ENCODE measurements at regions not wholly inside any gene's neighbourhood (a gene's known extent, or its start where the extent isn't known, plus 50 kb on each side); places are given as distances from the start of the nearest gene placed in this dataset.

DNA sequence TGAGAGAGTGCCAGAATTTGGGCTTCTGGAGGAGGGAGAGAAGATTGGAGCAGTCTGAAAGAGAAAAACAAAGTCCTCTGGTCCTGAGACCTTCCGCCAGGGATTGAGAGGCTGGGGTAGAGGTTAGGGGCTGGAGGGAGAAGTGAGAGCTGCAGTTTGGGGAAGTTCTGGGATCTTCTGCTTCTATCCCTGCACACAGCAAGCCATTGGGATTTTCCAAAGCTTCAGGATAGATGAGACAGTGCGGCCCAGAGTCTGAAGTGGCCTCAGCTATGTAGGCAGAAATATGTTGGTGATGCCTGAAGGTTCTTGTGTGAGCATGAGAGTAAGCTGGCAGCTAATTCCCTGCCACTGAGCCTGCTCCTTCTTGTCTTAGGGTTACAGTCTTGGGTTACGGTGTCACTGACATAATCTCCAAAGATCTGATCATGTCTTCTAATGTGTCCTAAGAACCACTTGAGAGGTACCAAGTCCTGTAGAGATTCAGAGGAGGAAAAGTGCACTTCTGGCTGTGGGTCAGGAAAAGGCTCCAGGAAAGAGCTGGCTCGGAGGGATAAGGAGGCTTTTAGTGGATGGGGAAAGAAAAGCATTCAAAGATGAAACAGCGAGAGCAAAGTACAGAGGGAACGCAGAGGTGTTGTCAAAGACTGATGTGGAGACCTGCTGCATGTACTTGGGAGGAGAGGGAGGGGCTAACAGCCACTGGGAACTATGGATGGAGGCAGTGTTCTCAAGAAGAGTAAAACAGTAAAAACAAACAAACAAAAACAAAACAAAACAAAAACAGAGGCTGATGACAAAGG is 131.1 kb upstream of the MYLIP start:
- H3K36me3 ChIP-seq (ENCODE audit: control insufficient read depth, low read length): no peaks in the 10 kb centered on the region
- no peaks in the 10 kb centered on the region for H3K4me1 ChIP-seq (ENCODE audit: control insufficient read depth, low read length)
- H3K27ac ChIP-seq (ENCODE audit: low read depth, low read length): no peak overlapping the region
- no peak overlapping the region for H3K4me2 ChIP-seq (ENCODE audit: low read length)
- no peaks in the 10 kb centered on the region for H3K9me2 ChIP-seq (replicated peaks; ENCODE audit: control insufficient read depth, low read length)
- no peaks in the 10 kb centered on the region for H3K9me3 ChIP-seq (ENCODE audit: control insufficient read depth, insufficient read depth, low read length)
- H3K4me3 ChIP-seq (ENCODE audit: low read length): no peak overlapping the region
- no peak for TF ChIP-seq EZH2phosphoT487 (IDR thresholded peaks at IDR 0.05; ENCODE audit: borderline replicate concordance, low read length)
- no peak for TF ChIP-seq CTCF (IDR thresholded peaks at IDR 0.05; ENCODE audit: low read depth, low read length, poor library complexity, severe bottlenecking)
- no peaks in the 10 kb centered on the region for H3K79me2 ChIP-seq (ENCODE audit: control insufficient read depth, low read length)
- H4K20me1 ChIP-seq (ENCODE audit: control insufficient read depth, insufficient read depth, low read depth, low read length): no peaks in the 10 kb centered on the region
- no peaks in the 10 kb centered on the region for H3F3A ChIP-seq (ENCODE audit: control insufficient read depth, insufficient read depth)
- H3K27me3 ChIP-seq (ENCODE audit: control insufficient read depth, low read length): no peaks in the 10 kb centered on the region; the same call in 1 of the 2 replicates

- TF ChIP-seq EZH2phosphoT487 (IDR thresholded peaks at IDR 0.05; ENCODE audit: borderline replicate concordance, low read length): no peak
- Histone ChIP-seq H3K9me3 (ENCODE audit: control insufficient read depth, insufficient read depth, low read length) (no peaks in the 10 kb centered on the region), H3F3A (ENCODE audit: control insufficient read depth, insufficient read depth) (no peaks in the 10 kb centered on the region), H3K27me3 (ENCODE audit: control insufficient read depth, low read length) (no peaks in the 10 kb centered on the region; the same call in 1 of the 2 replicates), H3K9me2 (replicated peaks; ENCODE audit: control insufficient read depth, low read length) (no peaks in the 10 kb centered on the region), H3K4me1 (ENCODE audit: control insufficient read depth, low read length) (no peaks in the 10 kb centered on the region), H3K4me3 (ENCODE audit: low read length) (no peak overlapping the region), H3K79me2 (ENCODE audit: control insufficient read depth, low read length) (no peaks in the 10 kb centered on the region), H3K36me3 (ENCODE audit: control insufficient read depth, low read length) (no peaks in the 10 kb centered on the region), H3K4me2 (ENCODE audit: low read length) (no peak overlapping the region), H4K20me1 (ENCODE audit: control insufficient read depth, insufficient read depth, low read depth, low read length) (no peaks in the 10 kb centered on the region), H3K27ac (ENCODE audit: low read depth, low read length) (no peak overlapping the region)
These were observed 132.9 kb upstream of the MYLIP start for GRCh38 chr6:15996030-15996429.

GRCh38 chr6:15995493-15995892 is 133.4 kb upstream of the MYLIP start:
- no peaks in the 10 kb centered on the region for H4K20me1 ChIP-seq (ENCODE audit: control insufficient read depth, insufficient read depth, low read depth, low read length)
- no peaks in the 10 kb centered on the region for H3K36me3 ChIP-seq (ENCODE audit: control insufficient read depth, low read length)
- H3K79me2 ChIP-seq (ENCODE audit: control insufficient read depth, low read length): no peaks in the 10 kb centered on the region
- no peak overlapping the region for H3K4me2 ChIP-seq (ENCODE audit: low read length)
- H3K27me3 ChIP-seq (ENCODE audit: control insufficient read depth, low read length): no peaks in the 10 kb centered on the region; the same call in 1 of the 2 replicates
- H3K27ac ChIP-seq (ENCODE audit: low read depth, low read length): no peak overlapping the region
- no peaks in the 10 kb centered on the region for H3K9me2 ChIP-seq (replicated peaks; ENCODE audit: control insufficient read depth, low read length)
- no peaks in the 10 kb centered on the region for H3K9me3 ChIP-seq (ENCODE audit: control insufficient read depth, insufficient read depth, low read length)
- H3K4me1 ChIP-seq (ENCODE audit: control insufficient read depth, low read length): no peaks in the 10 kb centered on the region
- H3F3A ChIP-seq (ENCODE audit: control insufficient read depth, insufficient read depth): no peaks in the 10 kb centered on the region
- no peak overlapping the region for H3K4me3 ChIP-seq (ENCODE audit: low read length)
- TF ChIP-seq EZH2phosphoT487 (IDR thresholded peaks at IDR 0.05; ENCODE audit: borderline replicate concordance, low read length) (no peak), CTCF (IDR thresholded peaks at IDR 0.05; ENCODE audit: low read depth, low read length, poor library complexity, severe bottlenecking) (no peak)

DNA sequence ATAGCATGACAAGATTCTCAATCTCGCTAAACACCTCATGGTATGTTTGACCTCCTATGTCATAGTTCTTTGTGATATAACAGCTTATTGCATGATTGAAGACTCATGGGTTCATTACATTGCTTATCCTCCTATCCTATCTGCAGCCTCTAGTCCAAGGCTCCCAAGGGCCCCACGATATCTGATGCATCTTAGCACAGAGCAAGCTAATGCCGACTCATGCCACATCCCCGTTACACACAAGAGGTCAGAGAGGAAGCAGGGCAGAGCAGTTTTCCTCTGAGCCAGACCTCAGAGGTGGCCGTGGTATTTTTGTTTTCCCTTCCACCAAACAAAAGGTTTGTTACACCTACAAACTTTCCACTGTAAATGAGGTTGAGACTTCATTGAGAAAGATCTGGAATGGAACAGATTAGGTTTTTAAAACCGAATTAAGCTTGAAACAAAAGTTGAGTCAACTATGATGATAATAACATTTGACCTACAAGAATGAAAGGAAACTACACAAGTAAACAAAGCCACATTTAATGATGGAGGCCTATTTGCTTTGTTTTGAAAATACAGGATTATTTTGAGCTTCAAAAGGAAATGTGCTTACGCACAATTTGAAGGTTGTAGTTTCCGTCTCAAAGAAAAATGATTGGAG is 133.9 kb upstream of the MYLIP start:
- Histone ChIP-seq H3K79me2 (ENCODE audit: control insufficient read depth, low read length) (no peaks in the 10 kb centered on the region), H3F3A (ENCODE audit: control insufficient read depth, insufficient read depth) (no peaks in the 10 kb centered on the region), H3K27me3 (ENCODE audit: control insufficient read depth, low read length) (no peaks in the 10 kb centered on the region; the same call in 1 of the 2 replicates), H3K27ac (ENCODE audit: low read depth, low read length) (no peak overlapping the region), H3K9me2 (replicated peaks; ENCODE audit: control insufficient read depth, low read length) (no peaks in the 10 kb centered on the region), H3K4me3 (ENCODE audit: low read length) (no peak overlapping the region), H3K36me3 (ENCODE audit: control insufficient read depth, low read length) (no peaks in the 10 kb centered on the region), H3K4me2 (ENCODE audit: low read length) (no peak overlapping the region), H3K4me1 (ENCODE audit: control insufficient read depth, low read length) (no peaks in the 10 kb centered on the region), H4K20me1 (ENCODE audit: control insufficient read depth, insufficient read depth, low read depth, low read length) (no peaks in the 10 kb centered on the region), H3K9me3 (ENCODE audit: control insufficient read depth, insufficient read depth, low read length) (no peaks in the 10 kb centered on the region)
- TF ChIP-seq EZH2phosphoT487 (IDR thresholded peaks at IDR 0.05; ENCODE audit: borderline replicate concordance, low read length): no peak
- TF ChIP-seq CTCF (IDR thresholded peaks at IDR 0.05; ENCODE audit: low read depth, low read length, poor library complexity, severe bottlenecking): no peak

All from DOHH2 (cell line).